ENCODE measurements at regions not wholly inside any gene's neighbourhood (a gene's known extent, or its start where the extent isn't known, plus 50 kb on each side); places are given as distances from the start of the nearest gene placed in this dataset.
"Not testable (repeated sequence)": the region's sequence is repeated elsewhere in the genome, so short reads cannot be mapped to it uniquely, and the experiment has no call there.

GRCh38 chr2:113823716-113824595 lies 65.9 kb upstream of the ACTR3 start:
- H3K56ac ChIP-seq (ENCODE audit: low read length), result no peak overlapping the region
- no peak overlapping the region for H2BK5ac ChIP-seq (ENCODE audit: low read length)
- H3K4me1 ChIP-seq (ENCODE audit: control insufficient read depth, low read depth, low read length), result peaks cover 11% of the 10 kb centered on the region
- DNase-seq, result no peak
- no peak overlapping the region for H3K18ac ChIP-seq (ENCODE audit: low read length)
- no peaks in the 10 kb centered on the region for H3K27me3 ChIP-seq (ENCODE audit: insufficient read depth, low read length, poor library complexity)
- H3K27ac ChIP-seq (ENCODE audit: low read depth, low read length), result no peak overlapping the region
- peak overlapping the region; percentile 88 for H2BK120ac ChIP-seq (ENCODE audit: low read depth, low read length)
- no CpG with 5 or more reads among the region's 4 CpGs for WGBS (ENCODE audit: extremely low coverage, insufficient coverage, low lambda C conversion rate)
- H2BK15ac ChIP-seq (replicated peaks; ENCODE audit: low read depth), result no peak overlapping the region
- H3K4me2 ChIP-seq (ENCODE audit: low read length), result no peak overlapping the region
- no peak overlapping the region for H4K8ac ChIP-seq (ENCODE audit: low read depth, low read length)
- no peak overlapping the region for H4K5ac ChIP-seq (ENCODE audit: low read length)
- H3K9ac ChIP-seq (ENCODE audit: low read length), result no peak overlapping the region
- H3K4ac ChIP-seq (ENCODE audit: low read depth, low read length), result no peak overlapping the region
- H3K36me3 ChIP-seq (ENCODE audit: control insufficient read depth, insufficient read depth, low read length), result no peaks in the 10 kb centered on the region
- H3K79me2 ChIP-seq (ENCODE audit: control insufficient read depth, insufficient read depth, low read length), result no peaks in the 10 kb centered on the region
- no peak overlapping the region for H3K23ac ChIP-seq (ENCODE audit: low read length)
- H3K4me3 ChIP-seq (ENCODE audit: low read length), result no peak overlapping the region
- H3K79me1 ChIP-seq (ENCODE audit: low read length), result no peaks in the 10 kb centered on the region
- no peak overlapping the region for H2AK5ac ChIP-seq (ENCODE audit: low read length)

- no peaks in the 10 kb centered on the region for H3K79me1 ChIP-seq (ENCODE audit: low read length)
- H3K27me3 ChIP-seq (ENCODE audit: insufficient read depth, low read length, poor library complexity), result no peaks in the 10 kb centered on the region
- H2BK120ac ChIP-seq (ENCODE audit: low read depth, low read length), result no peak overlapping the region
- H3K4me1 ChIP-seq (ENCODE audit: control insufficient read depth, low read depth, low read length), result peaks cover 3% of the 10 kb centered on the region
- no peak overlapping the region for H3K23ac ChIP-seq (ENCODE audit: low read length)
- H4K8ac ChIP-seq (ENCODE audit: low read depth, low read length), result no peak overlapping the region
- H3K27ac ChIP-seq (ENCODE audit: low read depth, low read length), result no peak overlapping the region
- no peak for DNase-seq
- no peaks in the 10 kb centered on the region for H3K36me3 ChIP-seq (ENCODE audit: control insufficient read depth, insufficient read depth, low read length)
- no peak overlapping the region for H3K9ac ChIP-seq (ENCODE audit: low read length)
- H3K56ac ChIP-seq (ENCODE audit: low read length), result no peak overlapping the region
- H3K4me3 ChIP-seq (ENCODE audit: low read length), result no peak overlapping the region
- peak overlapping the region; percentile 64 for H2BK15ac ChIP-seq (replicated peaks; ENCODE audit: low read depth)
- WGBS (ENCODE audit: extremely low coverage, insufficient coverage, low lambda C conversion rate), result no CpG with 5 or more reads among the region's 7 CpGs
- no peaks in the 10 kb centered on the region for H3K79me2 ChIP-seq (ENCODE audit: control insufficient read depth, insufficient read depth, low read length)
- H3K18ac ChIP-seq (ENCODE audit: low read length), result no peak overlapping the region
- no peak overlapping the region for H4K5ac ChIP-seq (ENCODE audit: low read length)
- no peak overlapping the region for H3K4me2 ChIP-seq (ENCODE audit: low read length)
- H3K4ac ChIP-seq (ENCODE audit: low read depth, low read length), result no peak overlapping the region
- H2BK5ac ChIP-seq (ENCODE audit: low read length), result no peak overlapping the region
- no peak overlapping the region for H2AK5ac ChIP-seq (ENCODE audit: low read length)
These were observed 65.8 kb upstream of the SLC35F5 start for GRCh38 chr2:113822087-113822815.

GRCh38 chr2:113818382-113818951 lies 62.0 kb upstream of the SLC35F5 start:
- Histone ChIP-seq H3K4me2 (ENCODE audit: low read length) (no peak overlapping the region), H3K4ac (ENCODE audit: low read depth, low read length) (no peak overlapping the region), H3K9ac (ENCODE audit: low read length) (no peak overlapping the region), H2BK5ac (ENCODE audit: low read length) (no peak overlapping the region), H2BK120ac (ENCODE audit: low read depth, low read length) (no peak overlapping the region), H3K4me1 (ENCODE audit: control insufficient read depth, low read depth, low read length) (no peaks in the 10 kb centered on the region), H4K8ac (ENCODE audit: low read depth, low read length) (no peak overlapping the region), H3K27ac (ENCODE audit: low read depth, low read length) (peak overlapping the region; percentile 64), H2AK5ac (ENCODE audit: low read length) (no peak overlapping the region), H3K23ac (ENCODE audit: low read length) (no peak overlapping the region), H3K4me3 (ENCODE audit: low read length) (no peak overlapping the region), H3K56ac (ENCODE audit: low read length) (no peak overlapping the region), H3K79me1 (ENCODE audit: low read length) (no peaks in the 10 kb centered on the region), H4K5ac (ENCODE audit: low read length) (no peak overlapping the region), H3K79me2 (ENCODE audit: control insufficient read depth, insufficient read depth, low read length) (no peaks in the 10 kb centered on the region), H3K18ac (ENCODE audit: low read length) (no peak overlapping the region), H3K36me3 (ENCODE audit: control insufficient read depth, insufficient read depth, low read length) (no peaks in the 10 kb centered on the region), H2BK15ac (replicated peaks; ENCODE audit: low read depth) (no peak overlapping the region), H3K27me3 (ENCODE audit: insufficient read depth, low read length, poor library complexity) (no peaks in the 10 kb centered on the region)
- DNase-seq, result peak; percentile 98
- no CpG with 5 or more reads among the region's 10 CpGs for WGBS (ENCODE audit: extremely low coverage, insufficient coverage, low lambda C conversion rate)

GRCh38 chr2:113813396-113813795 lies 57.0 kb upstream of the SLC35F5 start:
- H3K23ac ChIP-seq (ENCODE audit: low read length); H4K5ac ChIP-seq (ENCODE audit: low read length); H3K79me1 ChIP-seq (ENCODE audit: low read length); H3K9ac ChIP-seq (ENCODE audit: low read length); H2BK5ac ChIP-seq (ENCODE audit: low read length); H3K36me3 ChIP-seq (ENCODE audit: control insufficient read depth, insufficient read depth, low read length); H3K79me2 ChIP-seq (ENCODE audit: control insufficient read depth, insufficient read depth, low read length); H3K18ac ChIP-seq (ENCODE audit: low read length); H2BK120ac ChIP-seq (ENCODE audit: low read depth, low read length); H3K4me1 ChIP-seq (ENCODE audit: control insufficient read depth, low read depth, low read length); H2BK15ac ChIP-seq (replicated peaks; ENCODE audit: low read depth); H3K4me2 ChIP-seq (ENCODE audit: low read length); H2AK5ac ChIP-seq (ENCODE audit: low read length); H3K27ac ChIP-seq (ENCODE audit: low read depth, low read length); H4K8ac ChIP-seq (ENCODE audit: low read depth, low read length); H3K4me3 ChIP-seq (ENCODE audit: low read length); DNase-seq; H3K56ac ChIP-seq (ENCODE audit: low read length); H3K4ac ChIP-seq (ENCODE audit: low read depth, low read length); H3K27me3 ChIP-seq (ENCODE audit: insufficient read depth, low read length, poor library complexity): not testable (repeated sequence)
- WGBS (ENCODE audit: extremely low coverage, insufficient coverage, low lambda C conversion rate), result no CpG with 5 or more reads among the region's 3 CpGs

- WGBS (ENCODE audit: extremely low coverage, insufficient coverage, low lambda C conversion rate), result no CpG with 5 or more reads among the region's 4 CpGs
- Histone ChIP-seq H3K23ac (ENCODE audit: low read length) (no peak overlapping the region), H3K18ac (ENCODE audit: low read length) (no peak overlapping the region), H3K4me1 (ENCODE audit: control insufficient read depth, low read depth, low read length) (no peaks in the 10 kb centered on the region), H3K9ac (ENCODE audit: low read length) (no peak overlapping the region), H3K27ac (ENCODE audit: low read depth, low read length) (no peak overlapping the region), H2BK5ac (ENCODE audit: low read length) (no peak overlapping the region), H3K36me3 (ENCODE audit: control insufficient read depth, insufficient read depth, low read length) (no peaks in the 10 kb centered on the region), H3K56ac (ENCODE audit: low read length) (no peak overlapping the region), H4K8ac (ENCODE audit: low read depth, low read length) (no peak overlapping the region), H4K5ac (ENCODE audit: low read length) (no peak overlapping the region), H3K27me3 (ENCODE audit: insufficient read depth, low read length, poor library complexity) (no peaks in the 10 kb centered on the region), H2BK120ac (ENCODE audit: low read depth, low read length) (no peak overlapping the region), H3K79me1 (ENCODE audit: low read length) (no peaks in the 10 kb centered on the region), H3K79me2 (ENCODE audit: control insufficient read depth, insufficient read depth, low read length) (no peaks in the 10 kb centered on the region), H3K4ac (ENCODE audit: low read depth, low read length) (no peak overlapping the region), H2AK5ac (ENCODE audit: low read length) (no peak overlapping the region), H2BK15ac (replicated peaks; ENCODE audit: low read depth) (no peak overlapping the region), H3K4me2 (ENCODE audit: low read length) (no peak overlapping the region), H3K4me3 (ENCODE audit: low read length) (no peak overlapping the region)
- no peak for DNase-seq
These were observed 55.8 kb upstream of the SLC35F5 start for GRCh38 chr2:113812204-113812603.

Data from mesendoderm (in vitro differentiated cells).